WTC11 (cell line): ENCODE measurements at regions not wholly inside any gene's neighbourhood (a gene's known extent, or its start where the extent isn't known, plus 50 kb on each side); places are given as distances from the start of the nearest gene placed in this dataset.

Source experiments
- ATAC-seq: fragments of 200-7000 bp; cut with Tn5 transposase; 2 replicates; pipeline ENCODE4 v1.10.0; 2021; ENCODE audit warnings: mild to moderate bottlenecking, moderate library complexity
- CTCF ChIA-PET: fragments of 300-600 bp; sonication (Branson Sonifier 250); formaldehyde crosslinking; loops from one replicate; lab custom pipeline; 2021; ENCODE audit warnings: antibody characterized with exemption; lab: Charles Lee
- POLR2A ChIA-PET: fragments of 350-600 bp; sonication (Branson Sonifier 250); formaldehyde crosslinking; loops from one replicate; lab custom pipeline; 2021; ENCODE audit warnings: antibody characterized with exemption; lab: Charles Lee
- DNase-seq: peaks from one replicate; pipeline ENCODE4 v3.0.0; 2021; ENCODE audit warnings: low spot score
- H3K27ac Mint-ChIP-seq: 2 replicates; pipeline ENCODE4 v1.8.0; 2021; ENCODE audit warnings: mixed read lengths
- H3K27me3 Mint-ChIP-seq: 2 replicates; pipeline ENCODE4 v1.8.0; 2021; ENCODE audit warnings: low read depth, mild to moderate bottlenecking, moderate library complexity, mixed read lengths
- H3K36me3 Mint-ChIP-seq: 2 replicates; pipeline ENCODE4 v1.8.0; 2021; ENCODE audit warnings: mixed read lengths
- H3K4me1 Mint-ChIP-seq: 2 replicates; pipeline ENCODE4 v1.8.0; 2022; ENCODE audit warnings: mixed read lengths
- H3K4me3 Mint-ChIP-seq: 2 replicates; pipeline ENCODE4 v1.8.0; 2021; ENCODE audit warnings: mild to moderate bottlenecking, moderate library complexity, mixed read lengths
- H3K9me3 Mint-ChIP-seq: 2 replicates; pipeline ENCODE4 v1.8.0; 2021; ENCODE audit warnings: mixed read lengths
- ATF1 ChIP-seq: sonication (generic); formaldehyde crosslinking; IDR thresholded peaks from 2 replicates; pipeline ENCODE4 v1.8.1; 2023; ENCODE audit warnings: mild to moderate bottlenecking, moderate library complexity, missing genetic modification reagents
- CREM ChIP-seq: sonication (generic); formaldehyde crosslinking; IDR thresholded peaks from 2 replicates; pipeline ENCODE4 v1.8.1; 2022; ENCODE audit warnings: mild to moderate bottlenecking, missing genetic modification reagents, moderate library complexity
- EMX1 ChIP-seq: fragments of 250-450 bp; sonication (Bioruptor Pico); IDR thresholded peaks from 2 replicates; pipeline ENCODE4 v1.8.0; 2021; ENCODE audit warnings: mild to moderate bottlenecking
- ESRRA ChIP-seq: sonication (generic); formaldehyde crosslinking; IDR thresholded peaks from 2 replicates; pipeline ENCODE4 v1.8.1; 2022; ENCODE audit warnings: mild to moderate bottlenecking, missing genetic modification reagents, borderline replicate concordance
- ETV6 ChIP-seq: sonication (generic); formaldehyde crosslinking; IDR thresholded peaks from 2 replicates; pipeline ENCODE4 v1.8.1; 2022; ENCODE audit warnings: mild to moderate bottlenecking, missing genetic modification reagents
- GABPB1 ChIP-seq: sonication (generic); formaldehyde crosslinking; IDR thresholded peaks from 2 replicates; pipeline ENCODE4 v1.8.1; 2023; ENCODE audit warnings: mild to moderate bottlenecking, missing genetic modification reagents
- IRF2 ChIP-seq: sonication (generic); formaldehyde crosslinking; IDR thresholded peaks from 2 replicates; pipeline ENCODE4 v1.8.0; 2022; ENCODE audit warnings: low read depth, missing genetic modification reagents, borderline replicate concordance
- NFATC4 ChIP-seq: fragments of 250-450 bp; sonication (Bioruptor Pico); IDR thresholded peaks from 2 replicates; pipeline ENCODE4 v1.9.0; 2021; ENCODE audit warnings: mild to moderate bottlenecking
- NR3C1 ChIP-seq: sonication (generic); formaldehyde crosslinking; conservative IDR thresholded peaks from 2 replicates; pipeline ENCODE4 v1.8.1; 2023; ENCODE audit warnings: low read depth, mild to moderate bottlenecking, missing genetic modification reagents
- OVOL2 ChIP-seq: fragments of 250-450 bp; sonication (Bioruptor Pico); IDR thresholded peaks from 2 replicates; pipeline ENCODE4 v1.9.0; 2021; ENCODE audit warnings: mild to moderate bottlenecking, borderline replicate concordance
- SP1 ChIP-seq: sonication (generic); formaldehyde crosslinking; conservative IDR thresholded peaks from 2 replicates; pipeline ENCODE4 v1.8.1; 2022; ENCODE audit warnings: missing genetic modification reagents
- TCF7 ChIP-seq: sonication (generic); formaldehyde crosslinking; IDR thresholded peaks from 2 replicates; pipeline ENCODE4 v1.8.0; 2022; ENCODE audit warnings: mild to moderate bottlenecking, low read depth, missing genetic modification reagents, moderate library complexity
- TEAD1 ChIP-seq: sonication (generic); formaldehyde crosslinking; IDR thresholded peaks from 2 replicates; pipeline ENCODE4 v1.8.0; 2022; ENCODE audit warnings: mild to moderate bottlenecking, missing genetic modification reagents
- TP53 ChIP-seq: sonication (generic); formaldehyde crosslinking; IDR thresholded peaks from 2 replicates; pipeline ENCODE4 v1.8.1; 2023; ENCODE audit warnings: mild to moderate bottlenecking, missing genetic modification reagents
- ZNF423 ChIP-seq: fragments of 250-450 bp; sonication (Bioruptor Pico); IDR thresholded peaks from 2 replicates; pipeline ENCODE4 v2.1.2; 2022; ENCODE audit warnings: mild to moderate bottlenecking, moderate library complexity
- TF ChIP-seq, protein P1 (sequence below): sonication (generic); formaldehyde crosslinking; IDR thresholded peaks from 2 replicates; pipeline ENCODE4 v1.8.1; 2022; ENCODE audit warnings: mild to moderate bottlenecking, missing genetic modification reagents, moderate library complexity, borderline replicate concordance
- TF ChIP-seq, protein P2 (sequence below): sonication (generic); formaldehyde crosslinking; IDR thresholded peaks from 2 replicates; pipeline ENCODE4 v1.8.1; 2023; ENCODE audit warnings: mild to moderate bottlenecking, missing genetic modification reagents
- TF ChIP-seq, protein P3 (sequence below): sonication (generic); formaldehyde crosslinking; conservative IDR thresholded peaks from 2 replicates; pipeline ENCODE4 v1.8.1; 2023; ENCODE audit warnings: mild to moderate bottlenecking, low read depth, missing genetic modification reagents, moderate library complexity
- TF ChIP-seq, protein P4 (sequence below): sonication (generic); formaldehyde crosslinking; IDR thresholded peaks from 2 replicates; pipeline ENCODE4 v1.8.1; 2022; ENCODE audit warnings: mild to moderate bottlenecking, moderate library complexity, missing genetic modification reagents
- TF ChIP-seq, protein P5 (sequence below): fragments of 200-600 bp; IDR thresholded peaks from 2 replicates; pipeline ENCODE4 v1.8.0; 2022; ENCODE audit warnings: antibody characterized with exemption
- TF ChIP-seq, protein P6 (sequence below): fragments of 250-450 bp; sonication (Bioruptor Pico); IDR thresholded peaks from 2 replicates; pipeline ENCODE4 v2.1.2; 2022; ENCODE audit warnings: mild to moderate bottlenecking, moderate library complexity
- TF ChIP-seq, protein P7 (sequence below): sonication (generic); formaldehyde crosslinking; IDR thresholded peaks from 2 replicates; pipeline ENCODE4 v1.8.1; 2023; ENCODE audit warnings: mild to moderate bottlenecking, missing genetic modification reagents, moderate library complexity

DNA sequence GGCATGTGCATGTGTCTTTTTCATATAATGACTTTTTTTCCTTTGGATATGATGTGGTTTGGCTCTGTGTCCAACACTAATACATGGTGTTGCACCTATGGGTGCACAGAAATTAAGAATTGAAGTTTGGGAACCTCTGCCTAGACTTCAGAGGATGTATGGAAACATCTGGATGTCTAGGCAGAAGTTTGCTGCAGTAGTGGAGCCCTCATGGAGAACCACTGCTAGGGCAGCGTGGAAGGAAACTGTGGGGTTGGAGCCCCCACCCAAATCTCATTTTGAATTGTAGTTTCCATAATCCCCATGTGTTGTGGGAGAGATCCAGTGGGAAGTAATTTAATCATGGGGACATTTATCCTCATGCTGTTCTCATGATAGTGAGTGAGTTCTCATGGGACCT, 235.0 kb upstream of the TRPC7 start (continued):
- TF ChIP-seq, protein P1, sequence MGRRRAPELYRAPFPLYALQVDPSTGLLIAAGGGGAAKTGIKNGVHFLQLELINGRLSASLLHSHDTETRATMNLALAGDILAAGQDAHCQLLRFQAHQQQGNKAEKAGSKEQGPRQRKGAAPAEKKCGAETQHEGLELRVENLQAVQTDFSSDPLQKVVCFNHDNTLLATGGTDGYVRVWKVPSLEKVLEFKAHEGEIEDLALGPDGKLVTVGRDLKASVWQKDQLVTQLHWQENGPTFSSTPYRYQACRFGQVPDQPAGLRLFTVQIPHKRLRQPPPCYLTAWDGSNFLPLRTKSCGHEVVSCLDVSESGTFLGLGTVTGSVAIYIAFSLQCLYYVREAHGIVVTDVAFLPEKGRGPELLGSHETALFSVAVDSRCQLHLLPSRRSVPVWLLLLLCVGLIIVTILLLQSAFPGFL (CRISPR knock-in tag), result no peak
- TF ChIP-seq TP53 (no peak), SP1 (CRISPR knock-in tag) (no peak)

DNA sequence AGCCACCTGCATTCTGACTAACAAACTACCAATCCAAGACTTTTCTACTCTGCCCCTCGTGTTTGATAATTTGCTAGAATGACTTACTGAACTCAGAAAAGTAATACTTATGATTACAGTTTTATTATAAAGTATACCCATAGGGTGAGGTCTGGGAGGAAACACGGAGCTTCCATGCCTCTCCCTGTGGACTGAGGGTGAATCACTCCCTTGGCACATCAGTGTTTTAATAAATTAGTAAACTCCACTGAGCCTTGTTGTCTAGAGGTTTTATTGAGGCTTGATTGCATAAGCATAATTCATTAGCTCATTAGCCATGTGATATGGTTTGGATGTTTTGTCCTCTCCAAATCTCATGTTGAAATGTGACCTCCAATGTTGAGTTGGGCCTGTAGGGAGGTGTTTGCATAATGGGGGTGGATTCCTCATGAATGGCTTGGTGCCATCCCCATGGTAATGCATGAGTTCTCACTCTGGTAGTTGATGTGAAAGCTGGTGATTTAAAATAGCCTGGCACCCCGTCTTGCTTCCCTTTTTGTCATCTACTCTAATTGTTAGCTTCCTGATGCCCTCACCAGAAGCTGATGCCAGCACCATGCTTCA, 233.6 kb upstream of the TRPC7 start:
- peaks cover 4% of the 10 kb centered on the region; the same call in 1 of the 2 replicates for H3K27me3 Mint-ChIP-seq
- H3K36me3 Mint-ChIP-seq, result peaks cover 57% of the 10 kb centered on the region
- TF ChIP-seq NR3C1 (CRISPR knock-in tag), result no peak
- TF ChIP-seq CREM (CRISPR knock-in tag), result no peak
- TF ChIP-seq, protein P2, sequence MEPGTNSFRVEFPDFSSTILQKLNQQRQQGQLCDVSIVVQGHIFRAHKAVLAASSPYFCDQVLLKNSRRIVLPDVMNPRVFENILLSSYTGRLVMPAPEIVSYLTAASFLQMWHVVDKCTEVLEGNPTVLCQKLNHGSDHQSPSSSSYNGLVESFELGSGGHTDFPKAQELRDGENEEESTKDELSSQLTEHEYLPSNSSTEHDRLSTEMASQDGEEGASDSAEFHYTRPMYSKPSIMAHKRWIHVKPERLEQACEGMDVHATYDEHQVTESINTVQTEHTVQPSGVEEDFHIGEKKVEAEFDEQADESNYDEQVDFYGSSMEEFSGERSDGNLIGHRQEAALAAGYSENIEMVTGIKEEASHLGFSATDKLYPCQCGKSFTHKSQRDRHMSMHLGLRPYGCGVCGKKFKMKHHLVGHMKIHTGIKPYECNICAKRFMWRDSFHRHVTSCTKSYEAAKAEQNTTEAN (CRISPR knock-in tag), result no peak
- no peak for TF ChIP-seq NFATC4
- TF ChIP-seq SP1 (CRISPR knock-in tag), result no peak
- no peak for TF ChIP-seq TEAD1 (CRISPR knock-in tag)
- TF ChIP-seq EMX1 (CRISPR knock-in tag), result no peak
- TF ChIP-seq, protein P3, sequence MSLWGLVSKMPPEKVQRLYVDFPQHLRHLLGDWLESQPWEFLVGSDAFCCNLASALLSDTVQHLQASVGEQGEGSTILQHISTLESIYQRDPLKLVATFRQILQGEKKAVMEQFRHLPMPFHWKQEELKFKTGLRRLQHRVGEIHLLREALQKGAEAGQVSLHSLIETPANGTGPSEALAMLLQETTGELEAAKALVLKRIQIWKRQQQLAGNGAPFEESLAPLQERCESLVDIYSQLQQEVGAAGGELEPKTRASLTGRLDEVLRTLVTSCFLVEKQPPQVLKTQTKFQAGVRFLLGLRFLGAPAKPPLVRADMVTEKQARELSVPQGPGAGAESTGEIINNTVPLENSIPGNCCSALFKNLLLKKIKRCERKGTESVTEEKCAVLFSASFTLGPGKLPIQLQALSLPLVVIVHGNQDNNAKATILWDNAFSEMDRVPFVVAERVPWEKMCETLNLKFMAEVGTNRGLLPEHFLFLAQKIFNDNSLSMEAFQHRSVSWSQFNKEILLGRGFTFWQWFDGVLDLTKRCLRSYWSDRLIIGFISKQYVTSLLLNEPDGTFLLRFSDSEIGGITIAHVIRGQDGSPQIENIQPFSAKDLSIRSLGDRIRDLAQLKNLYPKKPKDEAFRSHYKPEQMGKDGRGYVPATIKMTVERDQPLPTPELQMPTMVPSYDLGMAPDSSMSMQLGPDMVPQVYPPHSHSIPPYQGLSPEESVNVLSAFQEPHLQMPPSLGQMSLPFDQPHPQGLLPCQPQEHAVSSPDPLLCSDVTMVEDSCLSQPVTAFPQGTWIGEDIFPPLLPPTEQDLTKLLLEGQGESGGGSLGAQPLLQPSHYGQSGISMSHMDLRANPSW, result no peak
- TF ChIP-seq ATF1 (CRISPR knock-in tag), result no peak
- TF ChIP-seq, protein P4, sequence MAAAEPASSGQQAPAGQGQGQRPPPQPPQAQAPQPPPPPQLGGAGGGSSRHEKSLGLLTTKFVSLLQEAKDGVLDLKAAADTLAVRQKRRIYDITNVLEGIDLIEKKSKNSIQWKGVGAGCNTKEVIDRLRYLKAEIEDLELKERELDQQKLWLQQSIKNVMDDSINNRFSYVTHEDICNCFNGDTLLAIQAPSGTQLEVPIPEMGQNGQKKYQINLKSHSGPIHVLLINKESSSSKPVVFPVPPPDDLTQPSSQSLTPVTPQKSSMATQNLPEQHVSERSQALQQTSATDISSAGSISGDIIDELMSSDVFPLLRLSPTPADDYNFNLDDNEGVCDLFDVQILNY (CRISPR knock-in tag), result no peak
- TF ChIP-seq ETV6 (CRISPR knock-in tag), result no peak
- H3K9me3 Mint-ChIP-seq, result peaks cover 53% of the 10 kb centered on the region
- ATAC-seq, result no peak
- CTCF ChIA-PET, result no interaction called here
- no peak overlapping the region for H3K27ac Mint-ChIP-seq
- POLR2A ChIA-PET, result no interaction called here
- peaks cover 18% of the 10 kb centered on the region for H3K4me1 Mint-ChIP-seq
- no peak for DNase-seq
- H3K4me3 Mint-ChIP-seq, result no peak overlapping the region

DNA sequence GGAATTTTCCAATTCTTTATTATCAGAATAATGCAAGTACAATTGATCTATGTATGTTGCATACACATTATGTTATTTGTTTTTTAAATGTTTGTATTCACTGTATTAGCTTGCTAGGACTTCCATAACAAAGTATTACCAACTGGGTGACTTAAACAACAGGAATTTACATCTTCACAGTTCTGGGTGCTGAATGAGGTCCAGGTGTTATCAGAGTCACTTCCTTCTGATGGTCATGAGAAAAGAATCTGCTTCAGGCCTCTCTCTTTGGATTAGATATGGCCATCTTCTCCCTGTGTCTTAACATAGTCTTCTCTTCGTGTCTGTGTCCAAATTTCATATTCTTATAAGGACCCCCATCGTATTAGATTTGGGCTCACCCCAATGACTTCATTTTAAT, 229.1 kb upstream of the TRPC7 start:
- peaks cover 40% of the 10 kb centered on the region for H3K9me3 Mint-ChIP-seq
- peaks cover 38% of the 10 kb centered on the region for H3K4me1 Mint-ChIP-seq
- H3K36me3 Mint-ChIP-seq, result peaks cover 42% of the 10 kb centered on the region
- POLR2A ChIA-PET, result no interaction called here
- CTCF ChIA-PET, result no interaction called here
- no peaks in the 10 kb centered on the region; the same call in 1 of the 2 replicates for H3K27me3 Mint-ChIP-seq
- ATAC-seq (no peak), DNase-seq (no peak)
- no peak overlapping the region for H3K27ac Mint-ChIP-seq
- no peak overlapping the region for H3K4me3 Mint-ChIP-seq
- no peak for TF ChIP-seq ESRRA (CRISPR knock-in tag)
- TF ChIP-seq, protein P5, sequence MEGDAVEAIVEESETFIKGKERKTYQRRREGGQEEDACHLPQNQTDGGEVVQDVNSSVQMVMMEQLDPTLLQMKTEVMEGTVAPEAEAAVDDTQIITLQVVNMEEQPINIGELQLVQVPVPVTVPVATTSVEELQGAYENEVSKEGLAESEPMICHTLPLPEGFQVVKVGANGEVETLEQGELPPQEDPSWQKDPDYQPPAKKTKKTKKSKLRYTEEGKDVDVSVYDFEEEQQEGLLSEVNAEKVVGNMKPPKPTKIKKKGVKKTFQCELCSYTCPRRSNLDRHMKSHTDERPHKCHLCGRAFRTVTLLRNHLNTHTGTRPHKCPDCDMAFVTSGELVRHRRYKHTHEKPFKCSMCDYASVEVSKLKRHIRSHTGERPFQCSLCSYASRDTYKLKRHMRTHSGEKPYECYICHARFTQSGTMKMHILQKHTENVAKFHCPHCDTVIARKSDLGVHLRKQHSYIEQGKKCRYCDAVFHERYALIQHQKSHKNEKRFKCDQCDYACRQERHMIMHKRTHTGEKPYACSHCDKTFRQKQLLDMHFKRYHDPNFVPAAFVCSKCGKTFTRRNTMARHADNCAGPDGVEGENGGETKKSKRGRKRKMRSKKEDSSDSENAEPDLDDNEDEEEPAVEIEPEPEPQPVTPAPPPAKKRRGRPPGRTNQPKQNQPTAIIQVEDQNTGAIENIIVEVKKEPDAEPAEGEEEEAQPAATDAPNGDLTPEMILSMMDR, result no peak
- TF ChIP-seq GABPB1, result no peak
- TF ChIP-seq OVOL2, result no peak
- TF ChIP-seq, protein P6, sequence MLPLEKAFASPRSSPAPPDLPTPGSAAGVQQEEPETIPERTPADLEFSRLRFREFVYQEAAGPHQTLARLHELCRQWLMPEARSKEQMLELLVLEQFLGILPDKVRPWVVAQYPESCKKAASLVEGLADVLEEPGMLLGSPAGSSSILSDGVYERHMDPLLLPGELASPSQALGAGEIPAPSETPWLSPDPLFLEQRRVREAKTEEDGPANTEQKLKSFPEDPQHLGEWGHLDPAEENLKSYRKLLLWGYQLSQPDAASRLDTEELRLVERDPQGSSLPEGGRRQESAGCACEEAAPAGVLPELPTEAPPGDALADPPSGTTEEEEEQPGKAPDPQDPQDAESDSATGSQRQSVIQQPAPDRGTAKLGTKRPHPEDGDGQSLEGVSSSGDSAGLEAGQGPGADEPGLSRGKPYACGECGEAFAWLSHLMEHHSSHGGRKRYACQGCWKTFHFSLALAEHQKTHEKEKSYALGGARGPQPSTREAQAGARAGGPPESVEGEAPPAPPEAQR (CRISPR knock-in tag), result no peak
- TF ChIP-seq IRF2, result no peak
- TF ChIP-seq TCF7, result no peak
- TF ChIP-seq, protein P7, sequence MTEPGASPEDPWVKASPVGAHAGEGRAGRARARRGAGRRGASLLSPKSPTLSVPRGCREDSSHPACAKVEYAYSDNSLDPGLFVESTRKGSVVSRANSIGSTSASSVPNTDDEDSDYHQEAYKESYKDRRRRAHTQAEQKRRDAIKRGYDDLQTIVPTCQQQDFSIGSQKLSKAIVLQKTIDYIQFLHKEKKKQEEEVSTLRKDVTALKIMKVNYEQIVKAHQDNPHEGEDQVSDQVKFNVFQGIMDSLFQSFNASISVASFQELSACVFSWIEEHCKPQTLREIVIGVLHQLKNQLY (CRISPR knock-in tag), result no peak
- TF ChIP-seq, protein P1 (CRISPR knock-in tag), result no peak
- TF ChIP-seq ZNF423 (CRISPR knock-in tag), result no peak
